HG03039 (cell line): ENCODE measurements at regions not wholly inside any gene's neighbourhood (a gene's known extent, or its start where the extent isn't known, plus 50 kb on each side); places are given as distances from the start of the nearest gene placed in this dataset.

ENCODE experiments used
- ATAC-seq: cut with Tn5 transposase; IDR thresholded peaks from one replicate; pipeline ENCODE4 v1.9.1; 2021; ENCODE audit warnings: mild to moderate bottlenecking, moderate library complexity; ENCODE audit not compliant: unreplicated experiment

- no peak for ATAC-seq
Measured at GRCh38 chr6:122302067-122302466, 97.4 kb upstream of the HSF2 start.

- ATAC-seq = no peak
Measured at GRCh38 chr6:122307577-122307976, 91.9 kb upstream of the HSF2 start.

GRCh38 chr6:122308074-122308473 is 91.4 kb upstream of the HSF2 start:
- ATAC-seq = no peak

- ATAC-seq = no peak
Measured at GRCh38 chr6:122315842-122316241, 83.6 kb upstream of the HSF2 start.

- no peak for ATAC-seq
Measured at GRCh38 chr6:122322824-122323223, 76.6 kb upstream of the HSF2 start.

- ATAC-seq = no peak
Measured at GRCh38 chr6:122323361-122323760, 76.1 kb upstream of the HSF2 start.

- ATAC-seq = no peak
Measured at GRCh38 chr6:122330315-122330714, 69.1 kb upstream of the HSF2 start.

GRCh38 chr6:122337645-122338044 is 61.8 kb upstream of the HSF2 start:
- no peak for ATAC-seq

- ATAC-seq = no peak
Measured at GRCh38 chr6:122339661-122340060, 59.8 kb upstream of the HSF2 start.

- ATAC-seq = no peak
Measured at GRCh38 chr6:122347280-122347679, 52.2 kb upstream of the HSF2 start.

- ATAC-seq = no peak
Measured at GRCh38 chr6:122347751-122348150, 51.7 kb upstream of the HSF2 start.
